ENCODE measurements at regions not wholly inside any gene's neighbourhood (a gene's known extent, or its start where the extent isn't known, plus 50 kb on each side); places are given as distances from the start of the nearest gene placed in this dataset.

GRCh38 chr21:43355925-43356289, 71.0 kb downstream of the SIK1 start:
- H3K4me1 ChIP-seq (ENCODE audit: control insufficient read depth in 2 of 2, insufficient read depth in 2 of 2, low read length in 2 of 2): peaks cover 2% of the 10 kb centered on the region in 2 donors
- H3K9ac ChIP-seq (ENCODE audit: low read depth in 1 of 2, low read length in 2 of 2): no peak overlapping the region
- no peak overlapping the region for H3K4me3 ChIP-seq (ENCODE audit: low read length in 2 of 2)
- H3K9me3 ChIP-seq (ENCODE audit: control insufficient read depth in 2 of 2, low read length in 2 of 2): no peaks in the 10 kb centered on the region
- H3K36me3 ChIP-seq (ENCODE audit: control insufficient read depth in 2 of 2, insufficient read depth in 2 of 2, low read length in 2 of 2): no peaks in the 10 kb centered on the region
- no peaks in the 10 kb centered on the region for H3K27me3 ChIP-seq (ENCODE audit: control insufficient read depth in 2 of 2, insufficient read depth in 2 of 2, low read length in 2 of 2)
- H3K27ac ChIP-seq (ENCODE audit: low read depth in 2 of 2, low read length in 2 of 2): peak overlapping the region in 1 of 2 donors; percentile 16

- Histone ChIP-seq H3K4me3 (ENCODE audit: low read length in 2 of 2) (no peak overlapping the region), H3K27ac (ENCODE audit: low read depth in 2 of 2, low read length in 2 of 2) (peak overlapping the region in 1 of 2 donors; percentile 16), H3K36me3 (ENCODE audit: control insufficient read depth in 2 of 2, insufficient read depth in 2 of 2, low read length in 2 of 2) (no peaks in the 10 kb centered on the region), H3K9me3 (ENCODE audit: control insufficient read depth in 2 of 2, low read length in 2 of 2) (no peaks in the 10 kb centered on the region), H3K27me3 (ENCODE audit: control insufficient read depth in 2 of 2, insufficient read depth in 2 of 2, low read length in 2 of 2) (no peaks in the 10 kb centered on the region), H3K9ac (ENCODE audit: low read depth in 1 of 2, low read length in 2 of 2) (no peak overlapping the region), H3K4me1 (ENCODE audit: control insufficient read depth in 2 of 2, insufficient read depth in 2 of 2, low read length in 2 of 2) (no peaks in the 10 kb centered on the region)
Measured at GRCh38 chr21:43355266-43355924, 71.5 kb downstream of the SIK1 start.

GRCh38 chr21:43354666-43355065, 72.3 kb downstream of the SIK1 start:
- Histone ChIP-seq H3K9ac (ENCODE audit: low read depth in 1 of 2, low read length in 2 of 2) (no peak overlapping the region), H3K27me3 (ENCODE audit: control insufficient read depth in 2 of 2, insufficient read depth in 2 of 2, low read length in 2 of 2) (no peaks in the 10 kb centered on the region), H3K9me3 (ENCODE audit: control insufficient read depth in 2 of 2, low read length in 2 of 2) (no peaks in the 10 kb centered on the region), H3K4me1 (ENCODE audit: control insufficient read depth in 2 of 2, insufficient read depth in 2 of 2, low read length in 2 of 2) (no peaks in the 10 kb centered on the region), H3K27ac (ENCODE audit: low read depth in 2 of 2, low read length in 2 of 2) (peak overlapping the region in 1 of 2 donors; percentile 70), H3K36me3 (ENCODE audit: control insufficient read depth in 2 of 2, insufficient read depth in 2 of 2, low read length in 2 of 2) (no peaks in the 10 kb centered on the region), H3K4me3 (ENCODE audit: low read length in 2 of 2) (no peak overlapping the region)

- Histone ChIP-seq H3K4me3 (ENCODE audit: low read length in 2 of 2) (no peak overlapping the region), H3K4me1 (ENCODE audit: control insufficient read depth in 2 of 2, insufficient read depth in 2 of 2, low read length in 2 of 2) (no peaks in the 10 kb centered on the region), H3K27me3 (ENCODE audit: control insufficient read depth in 2 of 2, insufficient read depth in 2 of 2, low read length in 2 of 2) (no peaks in the 10 kb centered on the region), H3K9ac (ENCODE audit: low read depth in 1 of 2, low read length in 2 of 2) (no peak overlapping the region), H3K27ac (ENCODE audit: low read depth in 2 of 2, low read length in 2 of 2) (peak overlapping the region in 1 of 2 donors; percentile 70), H3K36me3 (ENCODE audit: control insufficient read depth in 2 of 2, insufficient read depth in 2 of 2, low read length in 2 of 2) (no peaks in the 10 kb centered on the region), H3K9me3 (ENCODE audit: control insufficient read depth in 2 of 2, low read length in 2 of 2) (no peaks in the 10 kb centered on the region)
Measured at GRCh38 chr21:43354026-43354420, 72.9 kb downstream of the SIK1 start.

- Histone ChIP-seq H3K9me3 (ENCODE audit: control insufficient read depth in 2 of 2, low read length in 2 of 2) (no peaks in the 10 kb centered on the region), H3K36me3 (ENCODE audit: control insufficient read depth in 2 of 2, insufficient read depth in 2 of 2, low read length in 2 of 2) (no peaks in the 10 kb centered on the region), H3K27ac (ENCODE audit: low read depth in 2 of 2, low read length in 2 of 2) (peak overlapping the region; percentile 1 to 70)
Measured at GRCh38 chr21:43353282-43354025, 73.5 kb downstream of the SIK1 start.

GRCh38 chr21:43352568-43353281, 74.2 kb downstream of the SIK1 start:
- Histone ChIP-seq H3K9me3 (ENCODE audit: control insufficient read depth in 2 of 2, low read length in 2 of 2) (no peaks in the 10 kb centered on the region), H3K4me3 (ENCODE audit: low read length in 2 of 2) (no peak overlapping the region), H3K9ac (ENCODE audit: low read depth in 1 of 2, low read length in 2 of 2) (no peak overlapping the region), H3K27ac (ENCODE audit: low read depth in 2 of 2, low read length in 2 of 2) (peak overlapping the region; percentile 1 to 70), H3K4me1 (ENCODE audit: control insufficient read depth in 2 of 2, insufficient read depth in 2 of 2, low read length in 2 of 2) (peaks cover 0 to 2% of the 10 kb centered on the region in 2 donors), H3K27me3 (ENCODE audit: control insufficient read depth in 2 of 2, insufficient read depth in 2 of 2, low read length in 2 of 2) (no peaks in the 10 kb centered on the region), H3K36me3 (ENCODE audit: control insufficient read depth in 2 of 2, insufficient read depth in 2 of 2, low read length in 2 of 2) (no peaks in the 10 kb centered on the region)

More at GRCh38 chr21:43353282-43354025, 73.5 kb downstream of the SIK1 start:
- Histone ChIP-seq H3K27me3 (ENCODE audit: control insufficient read depth in 2 of 2, insufficient read depth in 2 of 2, low read length in 2 of 2) (no peaks in the 10 kb centered on the region), H3K9ac (ENCODE audit: low read depth in 1 of 2, low read length in 2 of 2) (no peak overlapping the region), H3K4me1 (ENCODE audit: control insufficient read depth in 2 of 2, insufficient read depth in 2 of 2, low read length in 2 of 2) (no peaks in the 10 kb centered on the region), H3K4me3 (ENCODE audit: low read length in 2 of 2) (no peak overlapping the region)

- Histone ChIP-seq H3K4me1 (ENCODE audit: control insufficient read depth in 2 of 2, insufficient read depth in 2 of 2, low read length in 2 of 2) (peaks cover 0 to 2% of the 10 kb centered on the region in 2 donors), H3K27ac (ENCODE audit: low read depth in 2 of 2, low read length in 2 of 2) (no peak overlapping the region), H3K36me3 (ENCODE audit: control insufficient read depth in 2 of 2, insufficient read depth in 2 of 2, low read length in 2 of 2) (no peaks in the 10 kb centered on the region), H3K9ac (ENCODE audit: low read depth in 1 of 2, low read length in 2 of 2) (no peak overlapping the region), H3K9me3 (ENCODE audit: control insufficient read depth in 2 of 2, low read length in 2 of 2) (no peaks in the 10 kb centered on the region), H3K4me3 (ENCODE audit: low read length in 2 of 2) (no peak overlapping the region), H3K27me3 (ENCODE audit: control insufficient read depth in 2 of 2, insufficient read depth in 2 of 2, low read length in 2 of 2) (no peaks in the 10 kb centered on the region)
Measured at GRCh38 chr21:43352154-43352537, 74.8 kb downstream of the SIK1 start.

GRCh38 chr21:43351501-43352153, 75.3 kb downstream of the SIK1 start:
- H3K4me1 ChIP-seq (ENCODE audit: control insufficient read depth in 2 of 2, insufficient read depth in 2 of 2, low read length in 2 of 2): peaks cover 0 to 2% of the 10 kb centered on the region in 2 donors
- H3K36me3 ChIP-seq (ENCODE audit: control insufficient read depth in 2 of 2, insufficient read depth in 2 of 2, low read length in 2 of 2): no peaks in the 10 kb centered on the region
- no peaks in the 10 kb centered on the region for H3K9me3 ChIP-seq (ENCODE audit: control insufficient read depth in 2 of 2, low read length in 2 of 2)
- no peak overlapping the region for H3K9ac ChIP-seq (ENCODE audit: low read depth in 1 of 2, low read length in 2 of 2)
- H3K4me3 ChIP-seq (ENCODE audit: low read length in 2 of 2): no peak overlapping the region
- no peaks in the 10 kb centered on the region for H3K27me3 ChIP-seq (ENCODE audit: control insufficient read depth in 2 of 2, insufficient read depth in 2 of 2, low read length in 2 of 2)
- no peak overlapping the region for H3K27ac ChIP-seq (ENCODE audit: low read depth in 2 of 2, low read length in 2 of 2)

- no peaks in the 10 kb centered on the region for H3K9me3 ChIP-seq (ENCODE audit: control insufficient read depth in 2 of 2, low read length in 2 of 2)
- H3K4me1 ChIP-seq (ENCODE audit: control insufficient read depth in 2 of 2, insufficient read depth in 2 of 2, low read length in 2 of 2): peaks cover 4 to 6% of the 10 kb centered on the region in 2 donors
- no peak overlapping the region for H3K9ac ChIP-seq (ENCODE audit: low read depth in 1 of 2, low read length in 2 of 2)
- no peak overlapping the region for H3K27ac ChIP-seq (ENCODE audit: low read depth in 2 of 2, low read length in 2 of 2)
- no peak overlapping the region for H3K4me3 ChIP-seq (ENCODE audit: low read length in 2 of 2)
- no peaks in the 10 kb centered on the region for H3K27me3 ChIP-seq (ENCODE audit: control insufficient read depth in 2 of 2, insufficient read depth in 2 of 2, low read length in 2 of 2)
- H3K36me3 ChIP-seq (ENCODE audit: control insufficient read depth in 2 of 2, insufficient read depth in 2 of 2, low read length in 2 of 2): no peaks in the 10 kb centered on the region
Measured at GRCh38 chr21:43349644-43350043, 77.3 kb downstream of the SIK1 start.

Measured in mucosa of rectum (tissue), 2 donors.